WTC11 (cell line): ENCODE measurements at regions not wholly inside any gene's neighbourhood (a gene's known extent, or its start where the extent isn't known, plus 50 kb on each side); places are given as distances from the start of the nearest gene placed in this dataset.

ENCODE experiments used
- ESRRA ChIP-seq: sonication (generic); formaldehyde crosslinking; IDR thresholded peaks from 2 replicates; pipeline ENCODE4 v1.8.1; 2022; ENCODE audit warnings: mild to moderate bottlenecking, missing genetic modification reagents, borderline replicate concordance
- GABPB1 ChIP-seq: sonication (generic); formaldehyde crosslinking; IDR thresholded peaks from 2 replicates; pipeline ENCODE4 v1.8.1; 2023; ENCODE audit warnings: mild to moderate bottlenecking, missing genetic modification reagents
- NR1H2 ChIP-seq: sonication (generic); formaldehyde crosslinking; IDR thresholded peaks from 2 replicates; pipeline ENCODE4 v1.9.0; 2021; ENCODE audit warnings: mild to moderate bottlenecking, moderate library complexity, missing genetic modification reagents
- ZNF121 ChIP-seq: sonication (generic); formaldehyde crosslinking; IDR thresholded peaks from 2 replicates; pipeline ENCODE4 v1.8.0; 2023; ENCODE audit warnings: missing genetic modification reagents
- TF ChIP-seq, protein P1 (sequence below): sonication (generic); formaldehyde crosslinking; IDR thresholded peaks from 2 replicates; pipeline ENCODE4 v1.8.1; 2022; ENCODE audit warnings: low read depth, mild to moderate bottlenecking, moderate library complexity, missing genetic modification reagents, borderline replicate concordance
- TF ChIP-seq, protein P2 (sequence below): sonication (generic); formaldehyde crosslinking; conservative IDR thresholded peaks from 2 replicates; pipeline ENCODE4 v1.8.1; 2022; ENCODE audit warnings: mild to moderate bottlenecking, missing genetic modification reagents
- TF ChIP-seq, protein P3 (sequence below): fragments of 200-600 bp; IDR thresholded peaks from 2 replicates; pipeline ENCODE4 v1.8.0; 2022; ENCODE audit warnings: antibody characterized with exemption

DNA sequence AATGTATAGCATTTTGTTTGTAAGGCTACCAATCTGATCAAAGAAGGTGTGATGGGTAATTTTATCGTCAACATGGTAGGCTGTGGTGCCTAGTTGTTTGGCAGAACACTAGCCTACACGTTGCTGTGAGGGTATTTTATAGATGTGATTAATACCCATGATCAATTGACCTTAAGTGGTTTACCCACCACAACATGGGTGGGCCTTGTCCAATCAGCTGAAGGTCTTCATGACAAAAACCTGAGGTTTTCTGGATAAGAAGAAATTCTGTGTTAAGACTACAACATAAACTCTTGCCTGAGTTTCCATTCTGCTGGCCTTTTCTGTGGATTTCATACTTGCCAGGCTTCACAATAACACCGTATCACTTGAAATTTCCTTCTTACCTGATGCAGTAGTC is 131.8 kb upstream of the PPP1R3A start:
- TF ChIP-seq ESRRA (CRISPR knock-in tag) (no peak), GABPB1 (CRISPR knock-in tag) (no peak), NR1H2 (CRISPR knock-in tag) (no peak), ZNF121 (no peak)
- TF ChIP-seq, protein P1, sequence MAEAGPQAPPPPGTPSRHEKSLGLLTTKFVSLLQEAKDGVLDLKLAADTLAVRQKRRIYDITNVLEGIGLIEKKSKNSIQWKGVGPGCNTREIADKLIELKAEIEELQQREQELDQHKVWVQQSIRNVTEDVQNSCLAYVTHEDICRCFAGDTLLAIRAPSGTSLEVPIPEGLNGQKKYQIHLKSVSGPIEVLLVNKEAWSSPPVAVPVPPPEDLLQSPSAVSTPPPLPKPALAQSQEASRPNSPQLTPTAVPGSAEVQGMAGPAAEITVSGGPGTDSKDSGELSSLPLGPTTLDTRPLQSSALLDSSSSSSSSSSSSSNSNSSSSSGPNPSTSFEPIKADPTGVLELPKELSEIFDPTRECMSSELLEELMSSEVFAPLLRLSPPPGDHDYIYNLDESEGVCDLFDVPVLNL (CRISPR knock-in tag) = no peak
- TF ChIP-seq, protein P2, sequence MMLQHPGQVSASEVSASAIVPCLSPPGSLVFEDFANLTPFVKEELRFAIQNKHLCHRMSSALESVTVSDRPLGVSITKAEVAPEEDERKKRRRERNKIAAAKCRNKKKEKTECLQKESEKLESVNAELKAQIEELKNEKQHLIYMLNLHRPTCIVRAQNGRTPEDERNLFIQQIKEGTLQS = no peak
- TF ChIP-seq, protein P3, sequence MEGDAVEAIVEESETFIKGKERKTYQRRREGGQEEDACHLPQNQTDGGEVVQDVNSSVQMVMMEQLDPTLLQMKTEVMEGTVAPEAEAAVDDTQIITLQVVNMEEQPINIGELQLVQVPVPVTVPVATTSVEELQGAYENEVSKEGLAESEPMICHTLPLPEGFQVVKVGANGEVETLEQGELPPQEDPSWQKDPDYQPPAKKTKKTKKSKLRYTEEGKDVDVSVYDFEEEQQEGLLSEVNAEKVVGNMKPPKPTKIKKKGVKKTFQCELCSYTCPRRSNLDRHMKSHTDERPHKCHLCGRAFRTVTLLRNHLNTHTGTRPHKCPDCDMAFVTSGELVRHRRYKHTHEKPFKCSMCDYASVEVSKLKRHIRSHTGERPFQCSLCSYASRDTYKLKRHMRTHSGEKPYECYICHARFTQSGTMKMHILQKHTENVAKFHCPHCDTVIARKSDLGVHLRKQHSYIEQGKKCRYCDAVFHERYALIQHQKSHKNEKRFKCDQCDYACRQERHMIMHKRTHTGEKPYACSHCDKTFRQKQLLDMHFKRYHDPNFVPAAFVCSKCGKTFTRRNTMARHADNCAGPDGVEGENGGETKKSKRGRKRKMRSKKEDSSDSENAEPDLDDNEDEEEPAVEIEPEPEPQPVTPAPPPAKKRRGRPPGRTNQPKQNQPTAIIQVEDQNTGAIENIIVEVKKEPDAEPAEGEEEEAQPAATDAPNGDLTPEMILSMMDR = no peak
